Fibroblast of pulmonary artery (primary cell): ENCODE measurements at regions not wholly inside any gene's neighbourhood (a gene's known extent, or its start where the extent isn't known, plus 50 kb on each side); places are given as distances from the start of the nearest gene placed in this dataset.

Experiments used
- DNase-seq: peaks from one replicate; pipeline ENCODE4 v3.0.0-alpha.2; 2010; ENCODE audit warnings: low read depth
- H3K4me3 ChIP-seq: replicated peaks from 2 replicates; pipeline ENCODE4 v1.5.1; 2011; ENCODE audit warnings: low read depth, mild to moderate bottlenecking, control low read depth, low read length, moderate library complexity
- CTCF ChIP-seq: IDR thresholded peaks from 2 replicates; pipeline ENCODE4 v1.5.1; 2011; ENCODE audit warnings: mild to moderate bottlenecking, control low read depth, low read length, inconsistent platforms; ENCODE audit errors: missing control alignments

- no peak for DNase-seq
- H3K4me3 ChIP-seq, result no peak overlapping the region
- TF ChIP-seq CTCF, result no peak
These were observed 450.8 kb upstream of the WWC1 start for GRCh38 chr5:167840527-167841130.

DNA sequence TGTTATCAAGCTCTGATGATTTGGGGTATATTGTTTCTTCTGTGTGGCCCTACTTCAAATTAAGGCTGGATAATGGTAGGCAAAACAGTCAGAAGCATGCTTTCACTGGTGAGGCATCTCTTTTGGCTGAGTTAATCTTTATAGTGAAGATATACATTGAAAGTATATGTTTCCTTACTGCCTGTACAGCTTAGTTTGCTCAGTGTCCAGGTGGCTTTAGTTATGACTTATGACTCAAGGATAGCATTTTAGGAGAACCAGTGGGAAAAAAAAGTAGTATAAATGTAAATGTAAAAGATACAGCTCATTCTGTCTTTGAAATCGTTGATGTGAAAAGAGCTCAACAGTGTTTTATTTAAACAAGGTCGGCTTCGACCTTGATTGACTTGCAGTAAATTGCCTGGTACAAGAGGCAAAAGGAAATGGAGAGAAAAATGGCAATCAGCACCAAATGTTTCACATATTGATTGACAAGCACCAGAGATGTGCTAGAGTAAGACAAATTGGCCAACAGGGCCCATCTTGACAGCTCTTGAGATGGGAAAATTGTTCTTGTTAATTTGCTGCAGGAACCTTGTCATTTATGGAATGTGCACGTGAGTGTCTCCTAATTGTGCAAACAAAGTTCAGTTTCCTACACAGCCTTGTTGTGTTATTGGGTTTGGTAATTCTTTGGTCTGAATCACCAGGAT lies 447.4 kb upstream of the WWC1 start:
- no peak for DNase-seq
- H3K4me3 ChIP-seq, result no peak overlapping the region
- TF ChIP-seq CTCF, result no peak

GRCh38 chr5:167845952-167846351 lies 445.5 kb upstream of the WWC1 start:
- TF ChIP-seq CTCF, result no peak
- no peak for DNase-seq
- H3K4me3 ChIP-seq, result no peak overlapping the region

DNA sequence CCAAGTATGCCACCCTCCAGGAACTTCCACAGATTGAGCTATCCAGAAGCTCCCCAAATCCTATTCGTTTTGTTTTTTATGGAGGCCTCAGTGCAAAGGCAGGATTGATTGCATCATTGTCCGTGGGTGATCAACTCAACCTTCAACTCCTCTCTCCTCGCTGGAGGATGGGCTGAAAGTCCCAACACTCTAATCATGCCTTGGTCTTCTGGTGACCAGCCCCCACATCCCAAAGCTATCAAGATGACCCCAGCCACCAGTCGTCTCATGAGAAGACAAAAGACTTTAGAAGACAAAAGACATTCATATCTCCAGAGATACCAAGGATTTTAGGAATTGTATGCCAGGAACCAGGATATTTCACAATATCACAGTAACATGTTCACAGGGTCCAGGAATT lies 441.6 kb upstream of the WWC1 start:
- no peak overlapping the region for H3K4me3 ChIP-seq
- DNase-seq, result peak; percentile 33
- no peak for TF ChIP-seq CTCF

DNA sequence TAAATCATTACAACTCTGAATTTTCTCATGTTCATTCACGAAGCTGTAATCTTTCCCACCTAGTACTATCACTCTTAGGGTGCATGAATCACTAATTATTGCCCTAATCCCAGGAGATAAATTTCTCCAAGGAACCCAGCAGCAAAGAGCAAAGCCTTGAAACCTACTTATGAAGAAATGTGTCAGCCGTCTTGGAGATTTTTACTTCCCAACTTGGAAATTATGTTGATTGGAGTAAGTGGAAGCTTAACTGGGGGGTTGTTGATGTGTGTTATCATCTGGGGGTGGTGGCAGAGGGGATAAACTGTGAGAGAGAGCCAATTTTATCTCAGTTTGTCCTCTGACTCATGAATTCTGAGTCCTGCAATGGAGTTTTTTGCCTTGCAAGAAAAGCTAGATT lies 440.5 kb upstream of the WWC1 start:
- H3K4me3 ChIP-seq, result no peak overlapping the region
- peak; percentile 58 for DNase-seq
- TF ChIP-seq CTCF, result no peak

- peak; percentile 29 for DNase-seq
- no peak overlapping the region for H3K4me3 ChIP-seq
- TF ChIP-seq CTCF, result no peak
These were observed 440.0 kb upstream of the WWC1 start for GRCh38 chr5:167851416-167851815.

DNA sequence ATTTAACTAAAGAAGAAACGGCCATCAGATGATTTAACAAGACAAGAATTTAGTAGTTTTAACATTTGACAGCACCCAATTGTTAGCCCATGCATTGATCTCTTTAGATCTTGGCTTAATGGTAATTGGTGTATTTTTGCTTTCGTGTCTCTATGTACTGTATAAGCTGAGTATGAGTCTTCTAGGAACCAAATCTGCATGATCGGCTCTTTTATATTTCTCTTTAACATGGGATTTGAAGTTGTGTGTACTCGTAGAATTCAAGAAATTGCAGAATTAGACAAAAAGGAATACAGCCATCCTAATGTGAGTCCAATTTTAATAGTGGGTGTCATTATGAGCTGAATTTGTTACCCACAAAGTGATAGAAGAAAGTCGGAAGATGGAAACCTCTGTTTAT lies 438.9 kb upstream of the WWC1 start:
- no peak for DNase-seq
- TF ChIP-seq CTCF, result no peak
- H3K4me3 ChIP-seq, result no peak overlapping the region
